H9 (cell line): ENCODE measurements at regions not wholly inside any gene's neighbourhood (a gene's known extent, or its start where the extent isn't known, plus 50 kb on each side); places are given as distances from the start of the nearest gene placed in this dataset.

Source experiments
- DNase-seq: peaks from one replicate; pipeline ENCODE4 v3.0.0-alpha.2; 2017
- H2AFZ ChIP-seq: one replicate; pipeline ENCODE4 v1.6.1; 2013; ENCODE audit warnings: mild to moderate bottlenecking, low read length, control low read depth, moderate library complexity
- H2AK5ac ChIP-seq: 2 replicates; pipeline ENCODE4 v1.6.1; 2013; ENCODE audit warnings: low read length, control low read depth, mixed read lengths; ENCODE audit not compliant: insufficient read length
- H2BK120ac ChIP-seq: one replicate; pipeline ENCODE4 v1.6.1; 2013; ENCODE audit warnings: low read depth, mild to moderate bottlenecking, low read length, control low read depth, inconsistent platforms; ENCODE audit not compliant: poor library complexity, severe bottlenecking
- H2BK12ac ChIP-seq: 2 replicates; pipeline ENCODE4 v1.6.1; 2013; ENCODE audit warnings: low read length, control low read depth, mixed read lengths, low read depth; ENCODE audit not compliant: insufficient read length
- H2BK15ac ChIP-seq: 2 replicates; pipeline ENCODE4 v1.6.1; 2013; ENCODE audit warnings: low read depth, low read length, control low read depth
- H2BK20ac ChIP-seq: one replicate; pipeline ENCODE4 v1.6.1; 2013; ENCODE audit warnings: low read depth, mild to moderate bottlenecking, low read length, control low read depth, inconsistent platforms; ENCODE audit not compliant: poor library complexity, severe bottlenecking
- H2BK5ac ChIP-seq: 2 replicates; pipeline ENCODE4 v1.6.1; 2013; ENCODE audit warnings: low read length, control low read depth, mixed read lengths; ENCODE audit not compliant: insufficient read length
- H3K14ac ChIP-seq: 2 replicates; pipeline ENCODE4 v1.6.1; 2013; ENCODE audit warnings: low read length, control low read depth; ENCODE audit not compliant: insufficient read depth
- H3K18ac ChIP-seq: 2 replicates; pipeline ENCODE4 v1.6.1; 2013; ENCODE audit warnings: low read depth, mild to moderate bottlenecking, mixed read lengths, low read length, control low read depth; ENCODE audit not compliant: insufficient read length
- H3K23ac ChIP-seq: 2 replicates; pipeline ENCODE4 v1.6.1; 2013; ENCODE audit warnings: low read length, control low read depth, mixed read lengths, low read depth; ENCODE audit not compliant: insufficient read length
- H3K23me2 ChIP-seq: 2 replicates; pipeline ENCODE4 v1.6.1; 2013; ENCODE audit warnings: low read depth, mild to moderate bottlenecking, mixed read lengths, low read length, control low read depth; ENCODE audit not compliant: insufficient read length, poor library complexity, severe bottlenecking
- H3K27ac ChIP-seq: 2 replicates; pipeline ENCODE4 v1.5.1; 2013; ENCODE audit warnings: low read length, control low read depth, mixed read lengths, low read depth; ENCODE audit not compliant: insufficient read length
- H3K27me3 ChIP-seq: 2 replicates; pipeline ENCODE4 v1.6.1; 2013; ENCODE audit warnings: low read length, control low read depth, inconsistent platforms; ENCODE audit not compliant: insufficient read depth
- H3K4ac ChIP-seq: 2 replicates; pipeline ENCODE4 v1.6.1; 2013; ENCODE audit warnings: low read depth, mild to moderate bottlenecking, control low read depth, inconsistent platforms, low read length, moderate library complexity
- H3K4me1 ChIP-seq: 2 replicates; pipeline ENCODE4 v1.6.1; 2013; ENCODE audit warnings: low read length, control low read depth, inconsistent platforms; ENCODE audit not compliant: insufficient read depth
- H3K4me2 ChIP-seq: 2 replicates; pipeline ENCODE4 v1.6.1; 2013; ENCODE audit warnings: low read length, control low read depth, mixed read lengths; ENCODE audit not compliant: insufficient read length, insufficient read depth
- H3K56ac ChIP-seq: 2 replicates; pipeline ENCODE4 v1.6.1; 2013; ENCODE audit warnings: low read depth, mild to moderate bottlenecking, mixed read lengths, low read length, control low read depth; ENCODE audit not compliant: insufficient read length
- H3K79me1 ChIP-seq: 2 replicates; pipeline ENCODE4 v1.6.1; 2013; ENCODE audit warnings: low read depth, mild to moderate bottlenecking, moderate library complexity, low read length, control low read depth, inconsistent platforms; ENCODE audit not compliant: insufficient read depth, poor library complexity, severe bottlenecking
- H3K79me2 ChIP-seq: 2 replicates; pipeline ENCODE4 v1.6.1; 2013; ENCODE audit warnings: low read length, control low read depth, inconsistent platforms; ENCODE audit not compliant: insufficient read depth
- H3K9ac ChIP-seq: 2 replicates; pipeline ENCODE4 v1.6.1; 2013; ENCODE audit warnings: low read length, control low read depth, mixed read lengths; ENCODE audit not compliant: insufficient read length; ENCODE audit errors: extremely low read depth
- H3K9me3 ChIP-seq: one replicate; pipeline ENCODE4 v1.6.1; 2013; ENCODE audit warnings: low read depth, low read length, inconsistent platforms; ENCODE audit not compliant: control insufficient read depth
- H3T11ph ChIP-seq: one replicate; pipeline ENCODE4 v1.6.1; 2013; ENCODE audit warnings: mild to moderate bottlenecking, low read length, control low read depth, inconsistent platforms
- H4K20me1 ChIP-seq: one replicate; pipeline ENCODE4 v1.6.1; 2013; ENCODE audit not compliant: control insufficient read depth, insufficient read length, insufficient read depth
- H4K5ac ChIP-seq: 2 replicates; pipeline ENCODE4 v1.6.1; 2013; ENCODE audit warnings: low read depth, mild to moderate bottlenecking, mixed read lengths, low read length, control low read depth; ENCODE audit not compliant: insufficient read length
- H4K8ac ChIP-seq: replicated peaks from 2 replicates; pipeline ENCODE4 v1.6.1; 2013; ENCODE audit warnings: low read length, control low read depth, mixed read lengths, low read depth; ENCODE audit not compliant: insufficient read length
- H4K91ac ChIP-seq: 2 replicates; pipeline ENCODE4 v1.6.1; 2013; ENCODE audit warnings: low read depth, mild to moderate bottlenecking, moderate library complexity, mixed read lengths, low read length, control low read depth; ENCODE audit not compliant: insufficient read length
- H3K27ac Mint-ChIP-seq, 3 experiments: 2 replicates in 2 of 3; 3 replicates in 1 of 3; pipeline ENCODE4 v1.8.0; 2020 to 2021; ENCODE audit warnings: mixed read lengths in 3 of 3, mild to moderate bottlenecking in 1 of 3, moderate library complexity in 1 of 3
- H3K27me3 Mint-ChIP-seq: 2 replicates; pipeline ENCODE4 v1.8.0; 2021; ENCODE audit warnings: low read depth, mild to moderate bottlenecking, moderate library complexity, mixed read lengths
- H3K36me3 Mint-ChIP-seq, 3 experiments: 2 replicates in 2 of 3; 3 replicates in 1 of 3; pipeline ENCODE4 v1.8.0; 2020 to 2021; ENCODE audit warnings: low read depth in 3 of 3, mixed read lengths in 3 of 3; ENCODE audit not compliant: insufficient read depth in 1 of 3
- H3K4me1 Mint-ChIP-seq, 2 experiments: 2 replicates each; pipeline ENCODE4 v1.8.0; 2020; ENCODE audit warnings: mixed read lengths in 2 of 2
- H3K4me3 Mint-ChIP-seq, 2 experiments: 2 replicates in 1 of 2; 3 replicates in 1 of 2; pipeline ENCODE4 v1.8.0; 2020 to 2021; ENCODE audit warnings: mild to moderate bottlenecking in 2 of 2, mixed read lengths in 2 of 2, moderate library complexity in 1 of 2
- H3K9me3 Mint-ChIP-seq, 2 experiments: 2 replicates in 1 of 2; 3 replicates in 1 of 2; pipeline ENCODE4 v1.8.0; 2020; ENCODE audit warnings: mild to moderate bottlenecking in 2 of 2, mixed read lengths in 2 of 2, moderate library complexity in 1 of 2
- CTCF ChIP-seq: fragments of 200-600 bp; sonication (generic); conservative IDR thresholded peaks from 3 replicates; pipeline ENCODE4 v1.8.0; 2021; ENCODE audit warnings: antibody characterized with exemption, mild to moderate bottlenecking
- WGBS: extraction: QIAGEN DNeasy Blood & Tissue Kit; methylation state at CpG from one replicate; pipeline ENCODE4 v1.1.7; 2013; ENCODE audit warnings: missing lambda C conversion rate, low lambda C conversion rate, mixed read lengths; ENCODE audit not compliant: insufficient read length; ENCODE audit errors: extremely low coverage; 5-methylcytosine and 5-hydroxymethylcytosine counted together

GRCh38 chr5:17094830-17095229 is 122.6 kb upstream of the BASP1 start:
- Histone ChIP-seq H2BK120ac (no peak overlapping the region), H3K4me1 (no peaks in the 10 kb centered on the region; the same call in 1 of the 2 replicates), H3K9ac (no peak overlapping the region), H4K91ac (no peak overlapping the region), H2BK15ac (no peak overlapping the region), H2BK5ac (no peak overlapping the region), H3K9me3 (no peaks in the 10 kb centered on the region), H3K23ac (no peak overlapping the region), H2AK5ac (no peak overlapping the region), H3K27me3 (no peaks in the 10 kb centered on the region), H2AFZ (no peak overlapping the region), H3T11ph (no peak overlapping the region), H3K79me2 (no peaks in the 10 kb centered on the region), H3K23me2 (no peaks in the 10 kb centered on the region), H3K18ac (no peak overlapping the region), H3K4ac (no peak overlapping the region), H4K8ac (no peak overlapping the region), H4K5ac (no peak overlapping the region), H3K79me1 (no peaks in the 10 kb centered on the region), H4K20me1 (no peaks in the 10 kb centered on the region), H3K27ac (no peak overlapping the region), H3K14ac (no peak overlapping the region), H2BK20ac (no peak overlapping the region), H2BK12ac (no peak overlapping the region), H3K56ac (no peak overlapping the region), H3K4me2 (no peak overlapping the region)
- DNase-seq = no peak
- no peak overlapping the region for H3K4me3 Mint-ChIP-seq
- H3K9me3 Mint-ChIP-seq = no peaks in the 10 kb centered on the region
- no peaks in the 10 kb centered on the region for H3K36me3 Mint-ChIP-seq
- WGBS = no CpG with 5 or more reads among the region's 7 CpGs
- H3K4me1 Mint-ChIP-seq = peaks cover 6 to 7% of the 10 kb centered on the region in 2 experiments
- no peak overlapping the region for H3K27ac Mint-ChIP-seq
- no peaks in the 10 kb centered on the region; the same call in none of the 2 replicates for H3K27me3 Mint-ChIP-seq
- TF ChIP-seq CTCF = no peak
